Astrocyte (in vitro differentiated cells and primary cell): ENCODE measurements at regions not wholly inside any gene's neighbourhood (a gene's known extent, or its start where the extent isn't known, plus 50 kb on each side); places are given as distances from the start of the nearest gene placed in this dataset.

ENCODE experiments used
- CTCF ChIP-seq: IDR thresholded peaks from 2 replicates; pipeline ENCODE4 v1.5.1; 2011; ENCODE audit warnings: low read depth, mild to moderate bottlenecking, inconsistent platforms, low read length, moderate library complexity; ENCODE audit not compliant: insufficient read depth
- EZH2 ChIP-seq: IDR thresholded peaks from 2 replicates; pipeline ENCODE4 v1.6.1; 2012; ENCODE audit warnings: mild to moderate bottlenecking, low read length, inconsistent platforms; ENCODE audit not compliant: insufficient read depth

- TF ChIP-seq CTCF (no peak), EZH2 (no peak)
Measured at GRCh38 chr16:5396880-5397279, 299.3 kb upstream of the EEF2KMT start.
